Adrenal gland (tissue), 9 donors: ENCODE measurements at regions not wholly inside any gene's neighbourhood (a gene's known extent, or its start where the extent isn't known, plus 50 kb on each side); places are given as distances from the start of the nearest gene placed in this dataset.
"Not testable (repeated sequence)": the region's sequence is repeated elsewhere in the genome, so short reads cannot be mapped to it uniquely, and the experiment has no call there.

ENCODE experiments used
- DNase-seq, 7 donors: peaks; one replicate each; pipeline ENCODE4 v3.0.0-alpha.2; 2019 to 2020
- H3K27ac ChIP-seq, 5 donors: fragments of 200-600 bp; sonication (generic) in 4 of 5; 1 replicate in 3 of 5; 2 replicates in 2 of 5; pipeline versions ENCODE4 v1.5.1 to v1.8.0; 2016 to 2020; ENCODE audit warnings: mild to moderate bottlenecking in 1 of 5
- H3K27me3 ChIP-seq: fragments of 200-600 bp; 2 replicates; pipeline ENCODE4 v1.8.0; 2021
- H3K36me3 ChIP-seq, 2 donors: fragments of 200-600 bp; replicated peaks in 1 of 2; 1 replicate in 1 of 2; 2 replicates in 1 of 2; pipeline versions ENCODE4 v1.5.1 to v1.8.0; 2018 to 2022
- H3K4me1 ChIP-seq, 2 donors: fragments of 200-600 bp; replicated peaks in 1 of 2; 1 replicate in 1 of 2; 2 replicates in 1 of 2; pipeline versions ENCODE4 v1.5.1 to v1.8.0; 2018 to 2021
- H3K4me3 ChIP-seq, 4 donors: fragments of 200-600 bp; sonication (generic) in 3 of 4; one replicate each; pipeline ENCODE4 v1.5.1; 2016 to 2018
- H3K9me3 ChIP-seq, 3 donors: fragments of 200-600 bp; sonication (generic) in 1 of 3; replicated peaks in 1 of 3; 1 replicate in 2 of 3; 2 replicates in 1 of 3; pipeline versions ENCODE4 v1.5.1 to v1.8.0; 2016 to 2021
- CTCF ChIP-seq, 6 experiments: fragments of 450-650 bp in 4 of 6; fragments of 200-600 bp in 2 of 6; sonication (generic) in 1 of 6; IDR thresholded peaks; 1 replicate in 5 of 6; 2 replicates in 1 of 6; pipeline versions ENCODE4 v1.5.1 to v1.8.0; 2016 to 2021; ENCODE audit warnings: antibody characterized with exemption in 6 of 6, mild to moderate bottlenecking in 2 of 6, moderate library complexity in 1 of 6
- POLR2A ChIP-seq, 2 donors: fragments of 450-650 bp; IDR thresholded peaks; one replicate each; pipeline ENCODE4 v1.6.1; 2017; ENCODE audit warnings: antibody characterized with exemption in 2 of 2, mild to moderate bottlenecking in 2 of 2, moderate library complexity in 1 of 2
- WGBS, 4 donors: extraction: QIAGEN DNeasy Blood & Tissue Kit in 2 of 4; methylation state at CpG; one replicate each; pipeline versions ENCODE4 v1.1.5 to v1.1.7; 2013 to 2017; 5-methylcytosine and 5-hydroxymethylcytosine counted together
- intact Hi-C, 2 donors: fragments of 100-400 bp; cut with DNase I; formaldehyde crosslinking; loops; one replicate each; pipeline versions ENCODE4 v1.14.1 to v1.15.0; 2022 to 2023
- donor health status: healthy with polysubstance abuse.
- donor health status: Bipolar disorder and iron deficiency.
- donor health status: DM: yes; HTN: yes; CAD: no.
- donor health status: DM: no; HTN: no; CAD: no.
- donor health status: DM: no; HTN: no; CAD: no.

GRCh38 chr1:19024532-19024931 lies 68.1 kb upstream of the IFFO2 start:
- H3K36me3 ChIP-seq, result no peaks in the 10 kb centered on the region
- no peak overlapping the region for H3K4me3 ChIP-seq
- no peaks in the 10 kb centered on the region for H3K27me3 ChIP-seq
- H3K27ac ChIP-seq, result no peak overlapping the region
- TF ChIP-seq POLR2A (IDR thresholded peaks at IDR 0.05), result no peak
- TF ChIP-seq CTCF (IDR thresholded peaks at IDR 0.05), result no peak
- H3K4me1 ChIP-seq, result no peaks in the 10 kb centered on the region
- intact Hi-C loops, result no loop called here
- DNase-seq, result no peak
- WGBS, 4 donors, result 89 to 98% (median 94%) methylated on average over 4 of the region's 4 CpGs
- H3K9me3 ChIP-seq, result no peaks in the 10 kb centered on the region

- Histone ChIP-seq H3K4me3 (no peak overlapping the region), H3K36me3 (no peaks in the 10 kb centered on the region)
- 73 to 98% (median 83%) methylated on average over 2 of the region's 2 CpGs for WGBS, 4 donors
These were observed 67.3 kb upstream of the IFFO2 start for GRCh38 chr1:19023787-19024186.

GRCh38 chr1:19021845-19022244 lies 65.4 kb upstream of the IFFO2 start:
- Histone ChIP-seq H3K4me1 (peaks cover 0 to 5% of the 10 kb centered on the region in 2 donors), H3K27ac (no peak overlapping the region), H3K36me3 (no peaks in the 10 kb centered on the region), H3K27me3 (no peaks in the 10 kb centered on the region), H3K9me3 (no peaks in the 10 kb centered on the region), H3K4me3 (no peak overlapping the region)
- 57 to 62% (median 60%) methylated on average over 2 of the region's 2 CpGs for WGBS, 4 donors
- no peak for TF ChIP-seq POLR2A (IDR thresholded peaks at IDR 0.05)
- intact Hi-C loops, result no loop called here
- DNase-seq, result no peak

More at GRCh38 chr1:19023787-19024186, 67.3 kb upstream of the IFFO2 start:
- no peak for DNase-seq
- H3K27me3 ChIP-seq, result no peaks in the 10 kb centered on the region
- no peaks in the 10 kb centered on the region for H3K4me1 ChIP-seq
- intact Hi-C loops, result no loop called here
- no peaks in the 10 kb centered on the region for H3K9me3 ChIP-seq
- H3K27ac ChIP-seq, result no peak overlapping the region
- TF ChIP-seq CTCF (IDR thresholded peaks at IDR 0.05) (no peak), POLR2A (IDR thresholded peaks at IDR 0.05) (no peak)

GRCh38 chr1:19019288-19019687 lies 62.8 kb upstream of the IFFO2 start:
- H3K4me3 ChIP-seq, H3K27me3 ChIP-seq, H3K36me3 ChIP-seq, intact Hi-C loops, H3K9me3 ChIP-seq, H3K27ac ChIP-seq, H3K4me1 ChIP-seq: not testable (repeated sequence)
- WGBS, 4 donors, result 90 to 97% (median 95%) methylated on average over 4 of the region's 4 CpGs
- peak in 1 of 7 donors; percentile 5 for DNase-seq

GRCh38 chr1:19015476-19015875 lies 59.0 kb upstream of the IFFO2 start:
- no peaks in the 10 kb centered on the region for H3K9me3 ChIP-seq
- TF ChIP-seq CTCF (IDR thresholded peaks at IDR 0.05) (no peak), POLR2A (IDR thresholded peaks at IDR 0.05) (no peak)
- 94 to 97% (median 96%) methylated on average over 6 of the region's 6 CpGs for WGBS, 4 donors
- peak in 1 of 7 donors; percentile 7 for DNase-seq
- H3K27ac ChIP-seq, result no peak overlapping the region
- H3K4me3 ChIP-seq, result no peak overlapping the region
- intact Hi-C loops, result no loop called here
- no peaks in the 10 kb centered on the region for H3K27me3 ChIP-seq
- H3K36me3 ChIP-seq, result no peaks in the 10 kb centered on the region
- H3K4me1 ChIP-seq, result peaks cover 11 to 22% of the 10 kb centered on the region in 2 donors
